ENCODE measurements at regions not wholly inside any gene's neighbourhood (a gene's known extent, or its start where the extent isn't known, plus 50 kb on each side); places are given as distances from the start of the nearest gene placed in this dataset.

DNA sequence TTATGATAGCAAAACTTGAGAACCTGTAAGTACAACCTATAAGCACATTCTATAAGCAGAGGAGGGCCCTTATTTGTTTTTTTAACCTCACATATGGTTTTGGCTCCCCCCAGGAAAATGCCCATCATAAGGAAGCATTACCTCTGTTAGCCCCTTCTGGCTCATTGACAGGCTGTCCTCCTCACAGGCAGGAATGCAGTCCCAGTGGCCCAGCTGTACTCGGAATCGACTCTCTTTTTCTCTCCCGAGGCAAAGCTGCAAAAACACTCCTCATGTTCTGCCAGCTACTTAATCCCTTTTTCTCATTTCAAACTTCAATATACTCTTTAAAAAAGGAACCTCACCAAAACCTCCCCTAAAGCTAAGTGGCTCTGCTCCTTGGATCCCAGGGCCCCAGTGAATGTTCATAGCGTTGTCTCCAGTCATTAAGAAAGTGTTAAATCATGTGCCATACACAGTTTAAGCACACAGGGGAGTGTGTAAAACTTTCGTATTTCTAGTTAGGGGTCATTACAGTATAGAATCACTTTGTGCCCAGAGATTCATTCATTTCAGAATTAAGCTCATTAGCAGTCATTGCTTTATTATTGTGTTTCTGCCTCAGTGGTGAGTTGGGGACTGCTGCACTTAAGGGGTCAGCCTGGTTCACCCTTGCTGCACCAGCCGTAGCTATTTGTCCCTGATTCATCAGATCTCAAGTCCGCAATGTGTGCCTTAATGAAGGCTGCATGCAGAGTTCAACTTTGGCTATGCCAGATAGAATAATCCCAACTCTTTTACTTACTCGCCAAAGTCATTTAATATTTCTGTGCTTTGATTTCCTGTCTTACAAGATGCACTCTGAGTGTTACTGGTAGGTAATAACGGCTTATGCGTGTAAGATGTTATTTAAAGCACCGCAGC is 57.6 kb downstream of the JRKL start:
- ChIA-PET POLR2A (ENCODE audit: low non-redundant PET) (no interaction called here), CTCF (interaction anchor here (0.8 to 1.1 kb wide), 2 partner anchors 11 to 16 kb away, joined by 3 to 8 read pairs; no protein-coding TSS in a partner anchor)
- no peak for DNase-seq (ENCODE audit: low spot score)
- H3K27ac ChIP-seq: no peak overlapping the region
- TF ChIP-seq, protein P1, sequence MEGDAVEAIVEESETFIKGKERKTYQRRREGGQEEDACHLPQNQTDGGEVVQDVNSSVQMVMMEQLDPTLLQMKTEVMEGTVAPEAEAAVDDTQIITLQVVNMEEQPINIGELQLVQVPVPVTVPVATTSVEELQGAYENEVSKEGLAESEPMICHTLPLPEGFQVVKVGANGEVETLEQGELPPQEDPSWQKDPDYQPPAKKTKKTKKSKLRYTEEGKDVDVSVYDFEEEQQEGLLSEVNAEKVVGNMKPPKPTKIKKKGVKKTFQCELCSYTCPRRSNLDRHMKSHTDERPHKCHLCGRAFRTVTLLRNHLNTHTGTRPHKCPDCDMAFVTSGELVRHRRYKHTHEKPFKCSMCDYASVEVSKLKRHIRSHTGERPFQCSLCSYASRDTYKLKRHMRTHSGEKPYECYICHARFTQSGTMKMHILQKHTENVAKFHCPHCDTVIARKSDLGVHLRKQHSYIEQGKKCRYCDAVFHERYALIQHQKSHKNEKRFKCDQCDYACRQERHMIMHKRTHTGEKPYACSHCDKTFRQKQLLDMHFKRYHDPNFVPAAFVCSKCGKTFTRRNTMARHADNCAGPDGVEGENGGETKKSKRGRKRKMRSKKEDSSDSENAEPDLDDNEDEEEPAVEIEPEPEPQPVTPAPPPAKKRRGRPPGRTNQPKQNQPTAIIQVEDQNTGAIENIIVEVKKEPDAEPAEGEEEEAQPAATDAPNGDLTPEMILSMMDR (conservative IDR thresholded peaks at IDR 0.05; ENCODE audit: low read depth): no peak

DNA sequence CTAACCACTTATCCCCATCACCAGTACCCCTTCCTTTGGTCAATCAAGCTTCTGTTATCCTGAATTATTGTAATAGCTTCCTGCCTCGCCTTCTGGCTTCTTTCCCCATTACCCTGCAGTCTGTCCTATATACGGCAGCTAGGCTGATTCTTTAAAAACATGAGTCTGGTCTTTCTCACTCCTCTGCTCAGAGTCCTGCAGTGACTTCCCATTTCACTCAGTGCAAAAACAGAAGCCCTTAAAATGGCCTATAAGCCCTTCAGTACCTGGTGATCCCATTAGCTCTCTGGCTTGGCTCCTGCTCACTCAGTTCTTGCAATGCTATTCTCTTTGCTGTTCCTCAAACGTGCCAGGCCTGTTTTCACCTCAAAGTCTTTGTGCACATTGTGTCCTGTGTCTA is 58.4 kb downstream of the JRKL start:
- ChIA-PET CTCF (interaction anchor here (0.8 kb wide), 1 partner anchor 12 kb away, joined by 3 read pairs; no protein-coding TSS in a partner anchor), POLR2A (ENCODE audit: low non-redundant PET) (no interaction called here)
- TF ChIP-seq, protein P1 (conservative IDR thresholded peaks at IDR 0.05; ENCODE audit: low read depth): no peak
- H3K27ac ChIP-seq: no peak overlapping the region
- DNase-seq (ENCODE audit: low spot score): no peak

DNA sequence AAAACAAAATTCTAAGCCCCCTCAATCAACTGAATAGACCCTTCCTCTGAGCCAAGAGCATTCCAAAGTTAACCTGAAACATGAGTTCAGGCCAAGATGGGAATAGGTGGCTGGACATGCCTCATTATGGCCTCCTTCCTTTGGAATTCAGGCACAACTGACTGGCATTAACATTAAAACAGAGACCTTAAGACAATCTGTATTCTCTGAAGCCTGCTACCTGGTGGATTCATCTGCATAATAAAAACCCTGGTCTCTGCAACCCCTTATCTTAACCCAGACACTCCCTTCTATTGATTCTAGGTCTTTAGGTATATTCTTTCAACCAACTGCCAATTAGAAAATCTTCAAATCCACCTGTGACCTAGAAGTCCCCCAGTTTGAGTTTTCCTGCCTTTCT is 66.3 kb downstream of the JRKL start:
- CTCF ChIA-PET: interaction anchor here (0.7 kb wide), 1 partner anchor 1804 kb away, joined by 5 read pairs; no protein-coding TSS in a partner anchor
- H3K27ac ChIP-seq: no peak overlapping the region
- no peak for DNase-seq (ENCODE audit: low spot score)
- POLR2A ChIA-PET (ENCODE audit: low non-redundant PET): no interaction called here
- TF ChIP-seq, protein P1 (conservative IDR thresholded peaks at IDR 0.05; ENCODE audit: low read depth): no peak

DNA sequence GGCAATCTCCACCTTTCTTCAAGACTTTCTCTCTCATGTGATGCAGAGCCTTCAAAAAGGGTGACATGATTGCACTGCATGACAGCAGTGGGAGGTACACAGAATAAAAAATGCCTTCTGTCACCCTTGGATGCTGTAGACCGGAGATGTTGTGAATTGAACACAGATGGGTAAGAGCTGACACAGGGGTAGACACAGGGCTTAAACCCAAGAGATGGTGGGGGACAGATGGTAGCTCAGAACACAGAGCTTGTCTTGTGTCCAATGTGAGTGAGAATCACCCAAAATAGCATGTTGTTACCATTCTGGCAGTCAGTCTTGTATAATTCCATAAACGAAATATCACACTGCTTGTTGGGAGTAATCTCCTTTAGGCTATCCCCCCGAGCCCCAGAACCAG is 69.9 kb downstream of the JRKL start:
- DNase-seq (ENCODE audit: low spot score): no peak
- H3K27ac ChIP-seq: no peak overlapping the region
- ChIA-PET POLR2A (ENCODE audit: low non-redundant PET) (no interaction called here), CTCF (no interaction called here)
- TF ChIP-seq, protein P1 (conservative IDR thresholded peaks at IDR 0.05; ENCODE audit: low read depth): no peak

DNA sequence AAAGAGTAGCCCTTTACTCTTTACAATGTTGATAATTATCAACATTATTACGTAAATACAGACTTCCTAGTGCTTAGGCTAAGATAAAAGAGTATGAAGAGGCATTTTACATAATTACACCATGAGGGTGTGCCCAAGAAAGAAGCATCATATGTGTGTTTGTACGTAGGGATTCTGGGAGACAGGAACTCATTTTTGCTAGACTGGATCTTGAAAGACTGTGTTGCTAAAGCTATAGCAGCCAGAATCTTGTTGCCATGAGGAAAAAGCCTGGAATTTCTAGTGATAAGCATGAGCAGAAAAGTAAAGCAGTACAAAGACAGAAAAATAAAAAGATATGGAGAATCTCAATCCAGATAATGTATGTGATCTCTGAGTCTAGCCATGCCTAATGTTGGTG is 72.1 kb downstream of the JRKL start:
- H3K27ac ChIP-seq: no peak overlapping the region
- TF ChIP-seq, protein P1 (conservative IDR thresholded peaks at IDR 0.05; ENCODE audit: low read depth): no peak
- POLR2A ChIA-PET (ENCODE audit: low non-redundant PET): no interaction called here
- CTCF ChIA-PET: interaction anchor here (0.7 kb wide), 1 partner anchor 168 kb away, joined by 3 read pairs; no protein-coding TSS in a partner anchor
- DNase-seq (ENCODE audit: low spot score): no peak

DNA sequence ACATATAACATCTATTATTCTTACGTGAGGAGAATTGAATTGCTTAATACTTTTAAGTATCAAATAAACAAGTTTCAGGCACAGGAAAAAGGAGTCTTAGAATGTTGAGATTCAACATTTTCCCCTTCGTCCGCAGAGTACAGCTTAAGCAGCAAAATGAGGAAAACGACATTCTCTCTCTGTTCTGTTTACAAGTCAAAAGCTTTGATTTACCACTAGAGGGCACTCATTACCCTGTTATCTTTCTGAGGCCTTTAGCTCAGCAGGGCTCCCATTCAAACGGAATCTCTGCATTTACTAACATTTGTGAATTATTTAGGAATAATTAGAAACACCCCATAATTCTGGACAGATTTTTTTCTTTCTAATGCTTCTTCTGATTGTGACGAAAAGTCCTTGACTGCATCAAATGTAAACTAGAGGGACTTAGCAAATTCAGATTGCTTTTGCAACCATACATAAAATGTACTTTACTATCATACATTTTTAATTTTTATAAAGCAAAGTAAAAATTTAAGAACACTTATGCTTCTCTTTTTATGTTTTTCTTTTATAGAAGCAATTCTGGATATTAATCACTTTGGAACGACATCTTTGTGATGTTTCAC is 75.0 kb downstream of the JRKL start:
- ChIA-PET POLR2A (ENCODE audit: low non-redundant PET) (no interaction called here), CTCF (interaction anchor here (0.6 to 1.6 kb wide), 7 partner anchors 10 to 676 kb away, joined by 3 to 17 read pairs (median 3); no protein-coding TSS in a partner anchor)
- DNase-seq (ENCODE audit: low spot score): peak; percentile 78
- TF ChIP-seq, protein P1 (conservative IDR thresholded peaks at IDR 0.05; ENCODE audit: low read depth): peak; percentile 66
- no peak overlapping the region for H3K27ac ChIP-seq

All from RWPE1 (cell line).